GM12878 (cell line): ENCODE measurements at regions not wholly inside any gene's neighbourhood (a gene's known extent, or its start where the extent isn't known, plus 50 kb on each side); places are given as distances from the start of the nearest gene placed in this dataset.

Source experiments
- ATAC-seq: fragments of 200-7000 bp; cut with Tn5 transposase; 3 replicates; pipeline ENCODE4 v1.9.1; 2020; ENCODE audit warnings: mild to moderate bottlenecking, moderate library complexity
- BruUV-seq: library from RNA; stranded (reverse); fragments of 400-500 nt; replicated peaks from 2 replicates; lab custom pipeline; 2021; lab: Mats Ljungman, UMichigan
- CTCF ChIA-PET: fragments of 300-600 bp; sonication (Branson Sonifier 250); formaldehyde crosslinking; extraction: SDS; loops from one replicate; lab custom pipeline; 2021; ENCODE audit warnings: inconsistent platforms; lab: Yijun Ruan, JAX
- POLR2A ChIA-PET: fragments of 350-600 bp; formaldehyde crosslinking; extraction: SDS; loops from one replicate; lab custom pipeline; 2021; ENCODE audit warnings: inconsistent platforms; lab: Charles Lee
- RAD21 ChIA-PET: fragments of 300-600 bp; sonication (Branson Sonifier 250); formaldehyde crosslinking; loops from one replicate; lab custom pipeline; 2023; ENCODE audit warnings: antibody characterized with exemption; ENCODE audit not compliant: unreplicated experiment; lab: Charles Lee
- SMC1A ChIA-PET: fragments of 300-600 bp; sonication (Branson Sonifier 250); formaldehyde crosslinking; loops from one replicate; lab custom pipeline; 2023; ENCODE audit not compliant: unreplicated experiment, uncharacterized antibody; lab: Charles Lee
- DNase-seq: peaks from one replicate; pipeline ENCODE4 v3.0.0-alpha.2; 2011; ENCODE audit warnings: low read depth, low spot score
- FAIRE-seq: peaks from 3 replicates; lab custom pipeline; 2011; peaks lifted over from hg19 to GRCh38; lab: Jason Lieb, UNC
- H2AFZ ChIP-seq: 2 replicates; pipeline ENCODE4 v1.6.0; 2011; ENCODE audit warnings: low read depth, low read length, control low read depth; ENCODE audit not compliant: control insufficient read depth
- H3K27ac ChIP-seq: 2 replicates; pipeline ENCODE4 v1.5.1; 2011; ENCODE audit warnings: control low read depth; ENCODE audit not compliant: control insufficient read depth, insufficient read depth
- H3K27me3 ChIP-seq, 2 experiments: replicated peaks in 1 of 2; 2 replicates each; pipeline versions ENCODE4 v1.6.0 to v1.6.1; 2011; ENCODE audit warnings: low read length in 1 of 2; ENCODE audit not compliant: control insufficient read depth in 2 of 2, insufficient read depth in 2 of 2
- H3K36me3 ChIP-seq, 2 experiments: 2 replicates each; pipeline ENCODE4 v1.5.1; 2011; ENCODE audit warnings: low read length in 1 of 2; ENCODE audit not compliant: control insufficient read depth in 2 of 2, insufficient read depth in 2 of 2
- H3K4me1 ChIP-seq: 2 replicates; pipeline ENCODE4 v1.6.1; 2011; ENCODE audit warnings: mild to moderate bottlenecking, low read length, moderate library complexity, mixed read lengths; ENCODE audit not compliant: control insufficient read depth, insufficient read depth
- H3K4me2 ChIP-seq: 2 replicates; pipeline ENCODE4 v1.6.0; 2011; ENCODE audit warnings: control low read depth; ENCODE audit not compliant: control insufficient read depth, insufficient read depth
- H3K4me3 ChIP-seq: fragments of 200-600 bp; sonication (generic); 2 replicates; pipeline ENCODE4 v1.5.1; 2016
- H3K79me2 ChIP-seq: 2 replicates; pipeline ENCODE4 v1.6.0; 2011; ENCODE audit warnings: low read length; ENCODE audit not compliant: control insufficient read depth, insufficient read depth
- H3K9ac ChIP-seq: 2 replicates; pipeline ENCODE4 v1.8.0; 2011; ENCODE audit warnings: low read length, control low read depth, mixed read lengths; ENCODE audit not compliant: control insufficient read depth, insufficient read depth
- H3K9me3 ChIP-seq: replicated peaks from 3 replicates; pipeline ENCODE4 v1.5.1; 2011; ENCODE audit warnings: mild to moderate bottlenecking, low read length; ENCODE audit not compliant: control insufficient read depth, insufficient read depth
- H4K20me1 ChIP-seq: 2 replicates; pipeline ENCODE4 v1.6.0; 2011; ENCODE audit not compliant: control insufficient read depth, insufficient read depth
- BRCA1 ChIP-seq: IDR thresholded peaks from 2 replicates; pipeline ENCODE4 v1.6.1; 2011; ENCODE audit warnings: low read depth, low read length, improper control_type of control experiment
- CBFB ChIP-seq: IDR thresholded peaks from 2 replicates; pipeline ENCODE4 v1.6.1; 2016; ENCODE audit warnings: antibody characterized with exemption, low read depth
- CREM ChIP-seq: IDR thresholded peaks from 2 replicates; pipeline ENCODE4 v1.6.1; 2014; ENCODE audit warnings: antibody characterized with exemption, low read depth
- IRF4 ChIP-seq: IDR thresholded peaks from 2 replicates; pipeline ENCODE4 v1.6.1; 2011; ENCODE audit warnings: low read depth, low read length
- IRF5 ChIP-seq: fragments of 450-650 bp; IDR thresholded peaks from 2 replicates; pipeline ENCODE4 v1.6.1; 2017; ENCODE audit warnings: borderline replicate concordance
- JUND ChIP-seq: IDR thresholded peaks from 2 replicates; pipeline ENCODE4 v1.6.1; 2012; ENCODE audit warnings: low read depth, mild to moderate bottlenecking, low read length, improper control_type of control experiment, moderate library complexity
- POLR2AphosphoS2 ChIP-seq: IDR thresholded peaks from 2 replicates; pipeline ENCODE4 v1.6.1; 2011; ENCODE audit warnings: low read depth, mild to moderate bottlenecking, low read length, improper control_type of control experiment, moderate library complexity
- REST ChIP-seq: IDR thresholded peaks from 2 replicates; pipeline ENCODE4 v1.6.1; 2012; ENCODE audit warnings: mild to moderate bottlenecking, low read depth, low read length
- RUNX3 ChIP-seq: IDR thresholded peaks from 2 replicates; pipeline ENCODE4 v1.6.1; 2012; ENCODE audit warnings: low read length, inconsistent platforms
- SRF ChIP-seq, 2 experiments: IDR thresholded peaks; 2 replicates each; pipeline ENCODE4 v1.6.1; 2011; ENCODE audit warnings: low read depth in 2 of 2, low read length in 2 of 2, mild to moderate bottlenecking in 1 of 2, moderate library complexity in 1 of 2
- TCF7 ChIP-seq: IDR thresholded peaks from 2 replicates; pipeline ENCODE4 v1.6.1; 2014; ENCODE audit warnings: antibody characterized with exemption, borderline replicate concordance
- ZNF622 ChIP-seq: fragments of 450-650 bp; IDR thresholded peaks from 2 replicates; pipeline ENCODE4 v1.6.1; 2017; ENCODE audit warnings: mild to moderate bottlenecking, inconsistent platforms
- ZSCAN29 ChIP-seq: fragments of 450-650 bp; IDR thresholded peaks from 2 replicates; pipeline ENCODE4 v1.6.1; 2017; ENCODE audit warnings: mild to moderate bottlenecking, moderate library complexity
- WGBS: methylation state at CpG from one replicate; pipeline ENCODE4 v1.1.6; 2016; ENCODE audit warnings: low lambda C conversion rate; ENCODE audit not compliant: insufficient replicate concordance, insufficient coverage; ENCODE audit errors: missing lambda C conversion rate; 5-methylcytosine and 5-hydroxymethylcytosine counted together
- in situ Hi-C: fragments of 300-500 bp; cut with MboI; formaldehyde crosslinking; loops from 9 replicates; pipeline ENCODE4 v1.14.3; 2018; ENCODE audit warnings: mixed read lengths
- intact Hi-C: fragments of 100-400 bp; cut with micrococcal nuclease; formaldehyde crosslinking; loops from one replicate; pipeline ENCODE4 v1.14.2; 2022; ENCODE audit not compliant: unreplicated experiment

- H3K4me2 ChIP-seq, result no peak overlapping the region
- no peak overlapping the region for H2AFZ ChIP-seq
- no peaks in the 10 kb centered on the region for H3K4me1 ChIP-seq
- ATAC-seq (no peak), FAIRE-seq (no peak), DNase-seq (no peak)
- ChIA-PET CTCF (no interaction called here), RAD21 (no interaction called here), SMC1A (no interaction called here), POLR2A (no interaction called here)
- H3K79me2 ChIP-seq, result no peaks in the 10 kb centered on the region
- 98% methylated on average over 2 of the region's 2 CpGs for WGBS
- TF ChIP-seq POLR2AphosphoS2, result no peak
- TF ChIP-seq ZNF622, result no peak
- TF ChIP-seq REST, result no peak
- TF ChIP-seq JUND, result no peak
- TF ChIP-seq ZSCAN29, result no peak
- TF ChIP-seq IRF4, result no peak
- no peak for TF ChIP-seq CREM
- no peak for TF ChIP-seq CBFB
- TF ChIP-seq BRCA1, result no peak
- no peak for TF ChIP-seq TCF7
- no peak for TF ChIP-seq IRF5
- TF ChIP-seq RUNX3, result no peak
- no peak for TF ChIP-seq SRF (IDR thresholded peaks at IDR 0.05; ENCODE audit: low read depth in 2 of 2, low read length in 2 of 2)
- intact Hi-C loops (no loop called here), in situ Hi-C loops (no loop called here)
- no peaks in the 10 kb centered on the region for H3K9me3 ChIP-seq
- no peak overlapping the region for H3K9ac ChIP-seq
- no peaks in the 10 kb centered on the region for H3K27me3 ChIP-seq
- H3K36me3 ChIP-seq, result no peaks in the 10 kb centered on the region
- BruUV-seq, result no TSS peak
- no peak overlapping the region for H3K27ac ChIP-seq
- no peak overlapping the region for H3K4me3 ChIP-seq
- H4K20me1 ChIP-seq, result no peaks in the 10 kb centered on the region
Measured at GRCh38 chr3:11697701-11698100, 54.0 kb upstream of the VGLL4 start.
